ENCODE measurements at regions not wholly inside any gene's neighbourhood (a gene's known extent, or its start where the extent isn't known, plus 50 kb on each side); places are given as distances from the start of the nearest gene placed in this dataset.

GRCh38 chr13:30111810-30112209 lies 195.5 kb downstream of the KATNAL1 start (continued):
- TF ChIP-seq ATOH8 (CRISPR knock-in tag; IDR thresholded peaks at IDR 0.05; ENCODE audit: low read depth): no peak
- no peak for TF ChIP-seq CEBPB (IDR thresholded peaks at IDR 0.05)
- no peak for TF ChIP-seq HOXA7 (CRISPR knock-in tag; IDR thresholded peaks at IDR 0.05)
- no peak for TF ChIP-seq EHF (CRISPR knock-in tag; IDR thresholded peaks at IDR 0.05)
- TF ChIP-seq HDAC2 (IDR thresholded peaks at IDR 0.05): no peak
- TF ChIP-seq RFX5 (IDR thresholded peaks at IDR 0.05): no peak
- TF ChIP-seq CBX2 (IDR thresholded peaks at IDR 0.05; ENCODE audit: borderline replicate concordance, low read depth): no peak
- TF ChIP-seq EHMT2 (IDR thresholded peaks at IDR 0.05; ENCODE audit: low read depth): no peak
- no peak for TF ChIP-seq HMGXB4 (CRISPR knock-in tag; IDR thresholded peaks at IDR 0.05; ENCODE audit: borderline replicate concordance)
- no peak for TF ChIP-seq NR3C1 (IDR thresholded peaks at IDR 0.05)
- TF ChIP-seq FOSL2 (IDR thresholded peaks at IDR 0.05): no peak
- TF ChIP-seq FOSL2 (CRISPR knock-in tag; IDR thresholded peaks at IDR 0.05): no peak

GRCh38 chr13:30110301-30111070 lies 196.9 kb downstream of the KATNAL1 start:
- ATAC-seq (no peak), FAIRE-seq (no peak), DNase-seq (ENCODE audit: low read depth in 1 of 2, low spot score in 1 of 2) (no peak)
- Histone ChIP-seq H3K4me2 (no peak overlapping the region), H3K4me3 (no peak overlapping the region), H3K9me3 (no peaks in the 10 kb centered on the region), H3K27ac (no peak overlapping the region), H3K4me1 (peaks cover 13% of the 10 kb centered on the region)
- TF ChIP-seq SMC3 (IDR thresholded peaks at IDR 0.05): no peak
- TF ChIP-seq PHF8 (IDR thresholded peaks at IDR 0.05; ENCODE audit: borderline replicate concordance, low read depth): no peak
- no peak for TF ChIP-seq POLR2AphosphoS2 (conservative IDR thresholded peaks at IDR 0.05; ENCODE audit: low read length)
- no peak for TF ChIP-seq PBX3 (IDR thresholded peaks at IDR 0.05)
- no peak for TF ChIP-seq KDM1A (IDR thresholded peaks at IDR 0.05; ENCODE audit: low read depth)
- no peak for TF ChIP-seq MAZ (IDR thresholded peaks at IDR 0.05; ENCODE audit: borderline replicate concordance, low read depth, low read length)
- TF ChIP-seq REST (IDR thresholded peaks at IDR 0.05): no peak
- TF ChIP-seq TP53 (CRISPR knock-in tag; IDR thresholded peaks at IDR 0.05): no peak
- TF ChIP-seq ATOH8 (CRISPR knock-in tag; IDR thresholded peaks at IDR 0.05; ENCODE audit: low read depth): no peak
- TF ChIP-seq MAX (IDR thresholded peaks at IDR 0.05): no peak
- TF ChIP-seq HEYL (CRISPR knock-in tag; IDR thresholded peaks at IDR 0.05): no peak
- no peak for TF ChIP-seq E2F6 (IDR thresholded peaks at IDR 0.05; ENCODE audit: borderline replicate concordance, low read depth)
- no peak for TF ChIP-seq ELK1 (IDR thresholded peaks at IDR 0.05; ENCODE audit: low read depth, low read length)
- TF ChIP-seq TFCP2L1 (CRISPR knock-in tag; IDR thresholded peaks at IDR 0.05): no peak
- TF ChIP-seq CHD4 (IDR thresholded peaks at IDR 0.05; ENCODE audit: borderline replicate concordance): no peak
- 85% methylated on average over 10 of the region's 11 CpGs for WGBS (ENCODE audit: missing lambda C conversion rate)
- CTCF ChIA-PET: interaction anchor here (0.8 to 9.8 kb wide), 10 partner anchors 8 to 603 kb away, joined by 3 to 131 read pairs (median 3); partner anchors contain the start of gene UBL3
- POLR2A ChIA-PET: interaction anchor here (0.6 kb wide), 1 partner anchor 275 kb away, joined by 3 read pairs; no protein-coding TSS in a partner anchor

All from A549 (cell line).